ENCODE measurements at regions not wholly inside any gene's neighbourhood (a gene's known extent, or its start where the extent isn't known, plus 50 kb on each side); places are given as distances from the start of the nearest gene placed in this dataset.

DNA sequence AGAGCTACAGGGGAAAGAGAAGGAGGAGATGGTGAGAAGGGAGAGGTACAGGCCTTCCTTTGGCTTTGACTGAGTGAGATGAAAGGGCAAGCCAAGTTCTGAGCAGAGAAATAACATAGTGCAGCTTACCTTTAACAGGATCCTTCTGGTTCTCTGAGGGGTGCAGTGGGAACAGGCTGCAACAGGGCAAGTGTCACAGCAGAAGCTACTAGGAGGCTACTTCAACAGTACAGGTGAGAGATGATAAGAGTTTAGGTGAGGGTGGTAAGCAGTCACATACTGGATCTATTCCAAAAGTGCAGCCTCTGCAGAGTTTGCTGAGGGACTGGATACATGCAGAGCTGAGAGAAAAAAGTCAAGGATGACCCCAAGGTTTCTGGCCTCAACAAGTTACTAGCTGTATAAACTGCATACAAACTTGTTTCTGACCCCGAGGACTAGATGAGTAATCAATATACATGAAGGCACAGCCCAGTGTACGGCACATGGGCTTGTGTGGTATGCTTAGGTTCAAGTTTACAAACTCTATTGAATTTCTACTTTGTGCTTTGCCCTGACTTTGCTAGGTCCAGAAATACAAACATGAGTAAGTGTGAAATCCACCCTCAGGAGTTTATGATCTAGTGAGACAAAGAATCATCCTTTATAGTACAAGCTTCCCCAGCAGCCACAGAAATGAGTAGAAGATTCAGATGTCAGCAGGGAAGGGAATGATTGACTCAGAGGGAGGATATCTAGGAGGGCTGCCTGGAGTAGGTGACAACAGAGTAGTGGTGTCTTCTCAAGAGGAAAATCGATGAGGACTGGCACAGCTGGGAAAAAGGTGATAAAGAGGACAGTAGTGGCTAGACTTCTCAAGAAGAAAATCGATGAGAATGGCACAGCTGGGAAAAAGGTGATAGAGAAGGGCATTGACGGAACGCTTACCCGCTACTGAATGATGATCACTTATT is 78.2 kb upstream of the TJP1 start:
- TF ChIP-seq JUND (IDR thresholded peaks at IDR 0.05; ENCODE audit: low read depth) = no peak
- in situ Hi-C loops (cut with HindIII; ENCODE audit: low pct_unique_long_range_greater_than_20kb, low sequenced_read_pairs) = no loop called here
- no peak for DNase-seq (ENCODE audit: low read depth in 1 of 2, low spot score in 1 of 2)

- no peak for TF ChIP-seq JUND (IDR thresholded peaks at IDR 0.05; ENCODE audit: low read depth)
- in situ Hi-C loops (cut with HindIII; ENCODE audit: low pct_unique_long_range_greater_than_20kb, low sequenced_read_pairs) = no loop called here
- no peak for DNase-seq (ENCODE audit: low read depth in 1 of 2, low spot score in 1 of 2)
Measured at GRCh38 chr15:29896062-29896461, 73.8 kb upstream of the TJP1 start.

DNA sequence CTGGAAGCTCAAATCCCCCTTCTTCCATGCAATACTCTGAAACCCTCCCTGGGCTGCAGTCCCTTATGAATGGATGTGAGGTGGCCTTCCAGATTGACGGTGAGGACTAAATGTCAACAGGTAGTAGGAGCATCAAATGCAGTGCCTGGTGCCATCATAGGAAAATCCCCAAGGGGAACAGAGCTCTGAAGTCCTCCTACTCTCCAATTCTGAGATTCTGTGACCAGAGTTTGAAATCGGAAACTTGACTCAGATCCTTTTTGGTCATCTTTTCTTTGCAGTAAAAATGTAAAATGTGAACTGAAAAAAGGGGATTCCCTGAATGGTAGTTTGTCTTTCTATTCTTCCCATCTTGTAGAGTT is 68.8 kb upstream of the TJP1 start:
- no peak for DNase-seq (ENCODE audit: low read depth in 1 of 2, low spot score in 1 of 2)
- no peak for TF ChIP-seq JUND (IDR thresholded peaks at IDR 0.05; ENCODE audit: low read depth)
- in situ Hi-C loops (cut with HindIII; ENCODE audit: low pct_unique_long_range_greater_than_20kb, low sequenced_read_pairs) = no loop called here

- TF ChIP-seq JUND (IDR thresholded peaks at IDR 0.05; ENCODE audit: low read depth) = no peak
- in situ Hi-C loops (cut with HindIII; ENCODE audit: low pct_unique_long_range_greater_than_20kb, low sequenced_read_pairs) = no loop called here
- no peak for DNase-seq (ENCODE audit: low read depth in 1 of 2, low spot score in 1 of 2)
Measured at GRCh38 chr15:29890336-29891095, 68.2 kb upstream of the TJP1 start.

DNA sequence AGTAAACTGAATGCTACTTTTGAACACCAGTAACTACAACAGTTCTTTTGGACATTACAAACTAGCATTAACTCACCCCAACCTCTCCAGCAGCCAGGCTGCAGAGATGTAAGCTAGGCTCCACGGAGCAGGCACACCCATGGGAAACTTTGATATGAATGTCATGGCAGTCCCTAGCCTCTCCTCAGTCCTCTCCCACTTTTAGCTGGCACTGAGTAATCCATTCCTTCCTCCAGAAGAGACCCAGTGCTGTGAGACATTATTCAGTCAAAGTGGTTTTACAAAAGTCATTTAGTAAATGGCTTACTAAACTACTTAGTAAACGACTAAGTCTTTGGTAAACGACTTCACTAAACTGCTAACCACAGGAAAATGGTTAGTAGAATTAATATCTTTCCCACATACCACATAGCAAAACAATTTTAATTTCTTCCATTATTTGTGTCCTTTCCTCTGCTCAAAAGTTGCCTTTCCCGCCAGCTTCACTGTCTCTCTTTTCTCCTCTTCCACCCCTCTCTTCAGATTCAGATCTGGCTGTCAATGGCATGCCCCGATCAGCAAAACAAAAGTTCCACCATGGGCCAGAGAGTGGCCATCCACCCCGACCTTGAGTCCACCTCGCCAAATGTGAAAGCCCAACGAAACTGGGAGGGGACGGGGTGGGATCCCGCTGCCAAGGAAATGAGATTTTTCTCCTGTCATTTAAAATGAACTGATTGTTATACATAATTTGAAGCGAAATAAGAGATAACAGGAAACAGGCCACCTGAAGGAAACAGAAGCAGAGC is 67.5 kb upstream of the TJP1 start:
- DNase-seq (ENCODE audit: low read depth in 1 of 2, low spot score in 1 of 2) = no peak
- in situ Hi-C loops (cut with HindIII; ENCODE audit: low pct_unique_long_range_greater_than_20kb, low sequenced_read_pairs) = no loop called here
- no peak for TF ChIP-seq JUND (IDR thresholded peaks at IDR 0.05; ENCODE audit: low read depth)

- in situ Hi-C loops (cut with HindIII; ENCODE audit: low pct_unique_long_range_greater_than_20kb, low sequenced_read_pairs) = no loop called here
- no peak for DNase-seq (ENCODE audit: low read depth in 1 of 2, low spot score in 1 of 2)
- TF ChIP-seq JUND (IDR thresholded peaks at IDR 0.05; ENCODE audit: low read depth) = no peak
Measured at GRCh38 chr15:29888646-29889045, 66.4 kb upstream of the TJP1 start.

DNA sequence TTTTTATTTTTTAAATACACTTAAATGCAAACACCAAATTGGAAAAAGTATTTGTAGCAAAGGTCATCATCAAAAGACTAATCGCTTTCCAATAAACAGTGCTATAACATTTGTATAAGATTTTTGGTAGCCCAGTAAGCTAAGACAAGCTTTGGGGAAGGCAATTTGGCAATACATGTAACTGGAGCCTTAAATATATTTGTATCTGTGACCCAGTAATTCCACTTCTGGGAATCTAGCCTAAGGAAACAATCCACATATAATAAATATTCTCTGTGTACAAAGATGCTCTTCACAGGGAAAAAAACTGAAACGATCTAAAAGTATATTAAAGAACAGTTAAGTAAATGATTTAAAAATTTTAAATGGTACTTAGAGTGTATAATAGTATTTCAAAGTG is 65.5 kb upstream of the TJP1 start:
- TF ChIP-seq JUND (IDR thresholded peaks at IDR 0.05; ENCODE audit: low read depth) = no peak
- DNase-seq (ENCODE audit: low read depth in 1 of 2, low spot score in 1 of 2) = no peak
- in situ Hi-C loops (cut with HindIII; ENCODE audit: low pct_unique_long_range_greater_than_20kb, low sequenced_read_pairs) = no loop called here

GRCh38 chr15:29885183-29885582 is 62.9 kb upstream of the TJP1 start:
- no peak for DNase-seq (ENCODE audit: low read depth in 1 of 2, low spot score in 1 of 2)
- TF ChIP-seq JUND (IDR thresholded peaks at IDR 0.05; ENCODE audit: low read depth) = no peak
- in situ Hi-C loops (cut with HindIII; ENCODE audit: low pct_unique_long_range_greater_than_20kb, low sequenced_read_pairs) = no loop called here

DNA sequence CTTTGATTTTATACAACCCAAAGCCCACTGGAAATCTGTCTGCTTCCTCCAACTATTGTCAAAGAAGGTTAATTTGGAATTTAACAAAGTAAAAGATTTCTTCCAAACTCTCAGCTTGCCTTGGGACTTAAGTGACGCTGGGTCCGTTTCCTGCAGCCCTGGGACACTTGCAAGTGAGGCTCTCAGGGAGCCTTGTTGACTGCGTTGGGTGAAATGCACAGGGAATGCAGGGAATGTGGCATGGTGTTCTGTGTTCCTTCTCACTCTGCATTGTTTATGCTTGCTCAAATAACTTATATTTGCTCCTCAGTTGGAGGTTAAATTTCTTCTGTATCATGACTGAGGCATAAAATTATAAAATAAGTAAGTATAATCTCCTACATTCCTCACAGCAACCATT is 60.9 kb upstream of the TJP1 start:
- TF ChIP-seq JUND (IDR thresholded peaks at IDR 0.05; ENCODE audit: low read depth) = no peak
- in situ Hi-C loops (cut with HindIII; ENCODE audit: low pct_unique_long_range_greater_than_20kb, low sequenced_read_pairs) = no loop called here
- peak; percentile 15 to 36 for DNase-seq (ENCODE audit: low read depth in 1 of 2, low spot score in 1 of 2)

DNA sequence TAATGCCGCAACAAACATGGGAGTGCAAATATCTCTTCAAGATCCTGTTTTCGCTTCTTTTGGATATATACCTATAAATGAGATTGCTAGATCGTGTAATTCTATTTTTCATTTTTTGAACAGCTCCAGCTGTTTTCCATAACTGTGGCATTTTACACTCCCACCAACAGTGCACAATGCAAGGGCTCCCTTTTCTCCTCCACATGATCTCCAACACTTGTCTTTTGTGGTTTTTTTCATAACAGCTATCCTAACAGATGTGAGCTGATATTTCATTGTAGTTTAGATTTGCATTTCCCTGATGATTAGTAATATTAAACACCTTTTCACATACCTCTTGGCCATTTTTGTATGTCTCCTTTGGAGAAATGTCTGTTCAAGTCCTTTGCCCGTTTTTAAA is 58.6 kb upstream of the TJP1 start:
- TF ChIP-seq JUND (IDR thresholded peaks at IDR 0.05; ENCODE audit: low read depth) = no peak
- in situ Hi-C loops (cut with HindIII; ENCODE audit: low pct_unique_long_range_greater_than_20kb, low sequenced_read_pairs) = no loop called here
- DNase-seq (ENCODE audit: low read depth in 1 of 2, low spot score in 1 of 2) = no peak

GRCh38 chr15:29880341-29880740 is 58.1 kb upstream of the TJP1 start:
- in situ Hi-C loops (cut with HindIII; ENCODE audit: low pct_unique_long_range_greater_than_20kb, low sequenced_read_pairs) = no loop called here

GRCh38 chr15:29874977-29875376 is 52.7 kb upstream of the TJP1 start:
- no peak for DNase-seq (ENCODE audit: low read depth in 1 of 2, low spot score in 1 of 2)
- TF ChIP-seq JUND (IDR thresholded peaks at IDR 0.05; ENCODE audit: low read depth) = no peak
- in situ Hi-C loops (cut with HindIII; ENCODE audit: low pct_unique_long_range_greater_than_20kb, low sequenced_read_pairs) = no loop called here

More at GRCh38 chr15:29880341-29880740, 58.1 kb upstream of the TJP1 start:
- TF ChIP-seq JUND (IDR thresholded peaks at IDR 0.05; ENCODE audit: low read depth) = no peak
- DNase-seq (ENCODE audit: low read depth in 1 of 2, low spot score in 1 of 2) = no peak
